ENCODE measurements at regions not wholly inside any gene's neighbourhood (a gene's known extent, or its start where the extent isn't known, plus 50 kb on each side); places are given as distances from the start of the nearest gene placed in this dataset.

- Histone ChIP-seq H3K27me3 (ENCODE audit: insufficient read depth, low read length) (no peaks in the 10 kb centered on the region), H3K9me3 (ENCODE audit: low read length) (no peaks in the 10 kb centered on the region)
Measured at GRCh38 chr4:14769993-14770392, 232.3 kb upstream of the CPEB2 start.

DNA sequence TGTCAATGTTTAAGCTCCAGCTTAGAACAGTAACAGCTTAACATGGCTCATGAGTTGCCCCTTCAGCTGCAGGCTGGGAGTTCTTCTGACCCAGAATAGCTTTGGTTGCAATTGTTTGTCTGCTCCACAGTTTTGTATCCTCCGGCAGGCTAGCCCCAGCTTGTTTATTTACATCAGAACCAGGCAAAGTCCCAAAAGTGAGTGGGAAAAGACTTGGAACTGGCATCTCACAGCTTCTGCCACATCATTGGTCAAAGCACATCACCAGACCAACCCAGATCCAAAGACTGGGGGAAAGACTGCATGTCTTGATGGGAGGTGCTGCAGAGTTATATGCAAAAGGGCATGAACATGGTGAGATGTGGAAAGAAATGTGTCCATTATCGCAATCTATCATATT lies 231.2 kb upstream of the CPEB2 start:
- Histone ChIP-seq H3K4me3 (ENCODE audit: low read length) (no peak overlapping the region), H3K9me3 (ENCODE audit: low read length) (no peaks in the 10 kb centered on the region), H3K4me1 (ENCODE audit: insufficient read depth, low read length) (no peaks in the 10 kb centered on the region), H3K27me3 (ENCODE audit: insufficient read depth, low read length) (no peaks in the 10 kb centered on the region), H2AFZ (ENCODE audit: low read depth, low read length) (no peak overlapping the region), H3K36me3 (ENCODE audit: insufficient read depth, low read length) (no peaks in the 10 kb centered on the region)

More at GRCh38 chr4:14769993-14770392, 232.3 kb upstream of the CPEB2 start:
- H2AFZ ChIP-seq (ENCODE audit: low read depth, low read length): no peak overlapping the region
- no peak overlapping the region for H3K4me3 ChIP-seq (ENCODE audit: low read length)
- no peaks in the 10 kb centered on the region for H3K4me1 ChIP-seq (ENCODE audit: insufficient read depth, low read length)
- no peaks in the 10 kb centered on the region for H3K36me3 ChIP-seq (ENCODE audit: insufficient read depth, low read length)

DNA sequence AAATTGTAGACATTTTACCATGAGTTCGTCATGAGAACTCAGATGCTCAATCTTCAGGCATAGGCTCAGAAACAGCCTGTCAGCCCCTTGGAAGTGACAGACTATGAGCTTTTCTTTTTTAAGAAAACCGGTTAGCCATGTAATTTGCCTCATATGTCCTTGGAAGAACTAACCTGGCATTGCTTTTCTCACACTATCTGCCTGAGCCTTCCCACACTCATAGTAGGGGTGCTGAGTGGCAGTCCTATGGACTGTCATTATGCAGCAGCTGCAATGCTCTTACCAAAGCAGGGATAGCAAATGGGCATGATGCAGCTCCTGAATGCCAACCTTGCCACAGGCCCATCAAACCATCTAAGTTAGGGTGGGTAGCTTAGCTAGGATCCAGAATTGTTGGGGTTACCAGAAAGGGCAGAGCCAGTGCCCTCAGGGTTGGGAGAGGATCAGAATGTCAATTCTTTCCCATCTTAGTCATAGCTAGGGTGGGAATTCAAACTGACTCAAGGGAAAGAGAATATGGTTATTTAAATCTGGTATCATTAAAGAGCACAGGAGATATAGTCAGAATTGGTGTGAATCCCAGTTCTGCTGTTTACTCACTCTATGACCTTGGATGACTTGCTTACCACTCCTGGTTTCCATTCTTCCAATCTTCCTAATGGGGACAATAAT lies 230.6 kb upstream of the CPEB2 start:
- Histone ChIP-seq H3K4me1 (ENCODE audit: insufficient read depth, low read length) (no peaks in the 10 kb centered on the region), H2AFZ (ENCODE audit: low read depth, low read length) (no peak overlapping the region), H3K36me3 (ENCODE audit: insufficient read depth, low read length) (no peaks in the 10 kb centered on the region), H3K4me3 (ENCODE audit: low read length) (no peak overlapping the region), H3K27me3 (ENCODE audit: insufficient read depth, low read length) (no peaks in the 10 kb centered on the region), H3K9me3 (ENCODE audit: low read length) (no peaks in the 10 kb centered on the region)

GRCh38 chr4:14772388-14772787 lies 229.9 kb upstream of the CPEB2 start:
- H2AFZ ChIP-seq (ENCODE audit: low read depth, low read length): no peak overlapping the region
- no peaks in the 10 kb centered on the region for H3K36me3 ChIP-seq (ENCODE audit: insufficient read depth, low read length)
- no peak overlapping the region for H3K4me3 ChIP-seq (ENCODE audit: low read length)
- H3K27me3 ChIP-seq (ENCODE audit: insufficient read depth, low read length): no peaks in the 10 kb centered on the region
- H3K9me3 ChIP-seq (ENCODE audit: low read length): no peaks in the 10 kb centered on the region
- H3K4me1 ChIP-seq (ENCODE audit: insufficient read depth, low read length): no peaks in the 10 kb centered on the region

DNA sequence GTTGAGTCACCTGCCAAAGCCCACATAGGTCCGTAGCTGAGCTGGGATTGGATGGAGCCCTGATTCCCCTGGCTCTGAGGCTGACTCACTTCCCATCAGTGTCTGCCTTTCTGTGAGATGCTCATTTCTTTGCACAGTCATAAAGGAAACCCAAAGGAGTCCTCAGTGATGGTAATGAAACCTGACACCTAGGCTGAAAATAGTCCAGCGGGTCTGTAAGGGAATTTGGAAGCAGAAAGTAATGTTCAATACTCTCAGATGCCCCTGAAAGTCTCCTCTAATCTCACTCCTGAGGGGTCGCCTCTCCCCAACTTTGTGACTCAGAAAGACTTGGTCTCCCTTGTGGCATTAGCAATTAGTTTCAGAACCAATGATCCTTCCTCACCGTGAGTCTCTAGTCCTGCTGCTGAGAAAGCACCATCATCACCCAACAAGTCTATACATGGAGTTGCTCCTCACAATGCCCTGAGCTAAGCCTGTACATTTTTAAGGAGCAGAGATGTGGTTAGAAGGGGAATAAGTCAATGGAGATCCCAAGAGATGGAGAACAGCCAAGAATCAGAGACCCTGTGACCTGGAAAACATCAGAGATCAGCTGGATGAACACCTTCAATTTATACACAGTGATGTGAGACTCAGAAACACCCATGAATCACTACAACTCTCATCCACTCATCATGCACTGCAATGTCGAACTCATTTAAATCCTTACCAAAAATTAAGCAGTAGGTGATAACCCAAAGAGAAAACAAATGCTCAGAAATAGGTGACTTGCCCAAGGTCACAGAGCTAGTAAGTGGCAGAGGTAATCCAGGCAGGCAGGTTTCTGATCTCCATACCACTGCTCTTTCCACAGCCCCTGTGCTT lies 219.0 kb upstream of the CPEB2 start:
- H3K9me3 ChIP-seq (ENCODE audit: low read length): no peaks in the 10 kb centered on the region

GRCh38 chr4:14787221-14787620 lies 215.1 kb upstream of the CPEB2 start:
- H3K27me3 ChIP-seq (ENCODE audit: insufficient read depth, low read length): no peaks in the 10 kb centered on the region

More for the DNA sequence above, 219.0 kb upstream of the CPEB2 start:
- Histone ChIP-seq H3K4me3 (ENCODE audit: low read length) (no peak overlapping the region), H3K36me3 (ENCODE audit: insufficient read depth, low read length) (no peaks in the 10 kb centered on the region), H2AFZ (ENCODE audit: low read depth, low read length) (no peak overlapping the region), H3K27me3 (ENCODE audit: insufficient read depth, low read length) (no peaks in the 10 kb centered on the region), H3K4me1 (ENCODE audit: insufficient read depth, low read length) (no peaks in the 10 kb centered on the region)

GRCh38 chr4:14787894-14788293 lies 214.4 kb upstream of the CPEB2 start:
- no peaks in the 10 kb centered on the region for H3K27me3 ChIP-seq (ENCODE audit: insufficient read depth, low read length)
- H3K36me3 ChIP-seq (ENCODE audit: insufficient read depth, low read length): no peaks in the 10 kb centered on the region
- H3K4me1 ChIP-seq (ENCODE audit: insufficient read depth, low read length): no peaks in the 10 kb centered on the region
- H3K9me3 ChIP-seq (ENCODE audit: low read length): no peaks in the 10 kb centered on the region
- H2AFZ ChIP-seq (ENCODE audit: low read depth, low read length): no peak overlapping the region
- no peak overlapping the region for H3K4me3 ChIP-seq (ENCODE audit: low read length)

More at GRCh38 chr4:14787221-14787620, 215.1 kb upstream of the CPEB2 start:
- Histone ChIP-seq H3K4me1 (ENCODE audit: insufficient read depth, low read length) (no peaks in the 10 kb centered on the region), H3K9me3 (ENCODE audit: low read length) (no peaks in the 10 kb centered on the region), H2AFZ (ENCODE audit: low read depth, low read length) (no peak overlapping the region), H3K4me3 (ENCODE audit: low read length) (no peak overlapping the region), H3K36me3 (ENCODE audit: insufficient read depth, low read length) (no peaks in the 10 kb centered on the region)

GRCh38 chr4:14790494-14790893 lies 211.8 kb upstream of the CPEB2 start:
- Histone ChIP-seq H3K27me3 (ENCODE audit: insufficient read depth, low read length) (no peaks in the 10 kb centered on the region), H3K4me1 (ENCODE audit: insufficient read depth, low read length) (no peaks in the 10 kb centered on the region), H3K4me3 (ENCODE audit: low read length) (no peak overlapping the region), H3K36me3 (ENCODE audit: insufficient read depth, low read length) (no peaks in the 10 kb centered on the region), H3K9me3 (ENCODE audit: low read length) (no peaks in the 10 kb centered on the region), H2AFZ (ENCODE audit: low read depth, low read length) (no peak overlapping the region)

DNA sequence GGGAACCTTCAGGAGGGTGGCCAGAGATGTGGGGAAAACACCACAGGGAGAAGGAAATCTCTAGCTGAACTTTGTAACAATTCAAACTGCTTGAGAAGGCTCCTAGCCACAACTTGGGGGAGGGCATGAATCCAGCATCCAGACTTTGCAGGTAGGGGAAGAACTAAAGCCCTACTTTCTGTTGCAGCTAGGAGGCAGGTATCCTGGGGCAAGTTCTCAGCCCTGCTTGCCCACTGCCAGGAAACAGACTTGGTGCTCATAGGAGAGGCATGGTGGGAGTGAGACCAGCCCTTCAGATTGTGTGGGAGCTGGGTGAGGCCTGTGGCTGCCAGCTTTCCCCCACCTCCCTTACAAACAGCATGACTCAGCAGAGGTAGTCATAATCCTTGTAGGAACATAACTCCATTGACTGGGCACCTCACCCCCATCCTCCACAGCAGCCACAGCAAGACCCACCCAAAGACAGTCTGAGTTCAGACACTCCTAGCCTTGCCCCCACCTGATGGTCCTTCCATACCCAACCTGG lies 209.5 kb upstream of the CPEB2 start:
- Histone ChIP-seq H3K36me3 (ENCODE audit: insufficient read depth, low read length) (no peaks in the 10 kb centered on the region), H3K9me3 (ENCODE audit: low read length) (no peaks in the 10 kb centered on the region), H3K4me1 (ENCODE audit: insufficient read depth, low read length) (no peaks in the 10 kb centered on the region), H3K4me3 (ENCODE audit: low read length) (no peak overlapping the region), H2AFZ (ENCODE audit: low read depth, low read length) (no peak overlapping the region), H3K27me3 (ENCODE audit: insufficient read depth, low read length) (no peaks in the 10 kb centered on the region)

DNA sequence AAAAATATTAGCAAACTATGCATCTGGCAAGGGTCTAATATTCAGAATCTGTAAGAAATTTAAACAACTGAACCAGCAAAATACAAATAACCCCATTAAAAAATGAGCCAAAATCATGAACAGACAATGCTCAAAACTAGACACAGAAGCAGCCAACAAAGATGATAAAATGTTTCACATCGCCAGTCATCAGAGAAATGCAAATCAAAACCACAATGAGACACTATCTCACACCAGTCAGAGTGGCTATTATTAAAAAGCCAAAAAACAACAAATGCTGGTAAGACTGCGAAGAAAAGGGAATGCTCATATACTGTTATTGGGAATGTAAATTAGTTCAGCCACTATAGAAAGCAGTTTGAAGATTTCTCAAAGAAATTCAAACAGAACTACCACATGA lies 201.3 kb upstream of the CPEB2 start:
- H3K27me3 ChIP-seq (ENCODE audit: insufficient read depth, low read length): no peaks in the 10 kb centered on the region
- H3K4me3 ChIP-seq (ENCODE audit: low read length): no peak overlapping the region
- H3K9me3 ChIP-seq (ENCODE audit: low read length): no peaks in the 10 kb centered on the region
- no peak overlapping the region for H2AFZ ChIP-seq (ENCODE audit: low read depth, low read length)
- H3K4me1 ChIP-seq (ENCODE audit: insufficient read depth, low read length): no peaks in the 10 kb centered on the region
- no peaks in the 10 kb centered on the region for H3K36me3 ChIP-seq (ENCODE audit: insufficient read depth, low read length)

GRCh38 chr4:14802596-14802995 lies 199.7 kb upstream of the CPEB2 start:
- H3K9me3 ChIP-seq (ENCODE audit: low read length): no peaks in the 10 kb centered on the region
- no peaks in the 10 kb centered on the region for H3K4me1 ChIP-seq (ENCODE audit: insufficient read depth, low read length)
- H3K4me3 ChIP-seq (ENCODE audit: low read length): no peak overlapping the region
- no peak overlapping the region for H2AFZ ChIP-seq (ENCODE audit: low read depth, low read length)
- H3K27me3 ChIP-seq (ENCODE audit: insufficient read depth, low read length): no peaks in the 10 kb centered on the region
- H3K36me3 ChIP-seq (ENCODE audit: insufficient read depth, low read length): no peaks in the 10 kb centered on the region

GRCh38 chr4:14807856-14808255 lies 194.4 kb upstream of the CPEB2 start:
- no peak overlapping the region for H3K4me3 ChIP-seq (ENCODE audit: low read length)
- H3K9me3 ChIP-seq (ENCODE audit: low read length): no peaks in the 10 kb centered on the region
- H2AFZ ChIP-seq (ENCODE audit: low read depth, low read length): no peak overlapping the region
- no peaks in the 10 kb centered on the region for H3K36me3 ChIP-seq (ENCODE audit: insufficient read depth, low read length)
- no peaks in the 10 kb centered on the region for H3K27me3 ChIP-seq (ENCODE audit: insufficient read depth, low read length)
- no peaks in the 10 kb centered on the region for H3K4me1 ChIP-seq (ENCODE audit: insufficient read depth, low read length)

GRCh38 chr4:14809203-14809602 lies 193.1 kb upstream of the CPEB2 start:
- H3K4me1 ChIP-seq (ENCODE audit: insufficient read depth, low read length): no peaks in the 10 kb centered on the region
- H3K36me3 ChIP-seq (ENCODE audit: insufficient read depth, low read length): no peaks in the 10 kb centered on the region
- no peak overlapping the region for H2AFZ ChIP-seq (ENCODE audit: low read depth, low read length)
- H3K27me3 ChIP-seq (ENCODE audit: insufficient read depth, low read length): no peaks in the 10 kb centered on the region
- H3K9me3 ChIP-seq (ENCODE audit: low read length): no peaks in the 10 kb centered on the region
- H3K4me3 ChIP-seq (ENCODE audit: low read length): no peak overlapping the region

Data from neuron (in vitro differentiated cells).